ENCODE measurements at regions not wholly inside any gene's neighbourhood (a gene's known extent, or its start where the extent isn't known, plus 50 kb on each side); places are given as distances from the start of the nearest gene placed in this dataset.

DNA sequence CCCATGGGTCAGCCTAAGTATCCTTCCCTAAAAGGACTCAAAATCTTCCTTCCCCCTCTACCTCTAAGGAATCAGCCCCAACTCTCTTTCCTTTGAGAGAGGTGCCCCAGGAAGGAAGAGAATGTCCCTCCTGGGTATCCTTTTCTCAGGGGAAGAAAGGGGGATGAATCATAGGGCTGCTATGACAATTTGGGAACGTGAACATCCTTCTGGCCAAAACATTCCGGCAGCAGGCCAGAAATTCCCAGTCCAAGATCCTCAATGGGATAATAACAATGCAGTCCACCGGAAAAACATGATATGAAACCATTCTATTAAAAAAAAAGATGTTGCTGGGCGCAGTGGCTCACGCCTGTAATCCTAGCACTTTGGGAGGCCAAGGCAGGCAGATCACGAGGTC lies 50.8 kb upstream of the CACNA2D3 start:
- H3K36me3 Mint-ChIP-seq: no peaks in the 10 kb centered on the region
- Histone ChIP-seq H3K27me3 (replicated peaks in 1 of 2; ENCODE audit: control insufficient read depth in 2 of 2, extremely low read depth in 1 of 2, insufficient read depth in 2 of 2, low read length in 1 of 2) (peaks cover 0 to 8% of the 10 kb centered on the region in 2 experiments), H3K9me3 (no peaks in the 10 kb centered on the region), H3K4me1 (ENCODE audit: control insufficient read depth in 1 of 2, extremely low read depth in 1 of 2, insufficient read depth in 2 of 2, low read length in 2 of 2) (no peaks in the 10 kb centered on the region), H3K4me3 (ENCODE audit: control insufficient read depth in 1 of 2, extremely low read depth in 1 of 2, low read length in 1 of 2) (no peak overlapping the region), H3K27ac (ENCODE audit: low read length) (no peak overlapping the region), H3K36me3 (ENCODE audit: control insufficient read depth in 2 of 2, extremely low read depth in 1 of 2, insufficient read depth in 1 of 2, low read length in 1 of 2) (no peaks in the 10 kb centered on the region)
- H3K4me3 Mint-ChIP-seq: no peak overlapping the region
- H3K27ac Mint-ChIP-seq: no peak overlapping the region
- no peak for ATAC-seq (replicated peaks in 1 of 4)
- ChIA-PET POLR2A (no interaction called here), CTCF (no interaction called here)
- peaks cover 7 to 8% of the 10 kb centered on the region in 2 donors for H3K27me3 Mint-ChIP-seq
- DNase-seq: no peak
- WGBS (ENCODE audit: insufficient coverage): no CpG with 5 or more reads among the region's 6 CpGs
- H3K4me1 Mint-ChIP-seq: no peaks in the 10 kb centered on the region
- peaks cover 8 to 15% (median 13%) of the 10 kb centered on the region in 3 donors for H3K9me3 Mint-ChIP-seq

DNA sequence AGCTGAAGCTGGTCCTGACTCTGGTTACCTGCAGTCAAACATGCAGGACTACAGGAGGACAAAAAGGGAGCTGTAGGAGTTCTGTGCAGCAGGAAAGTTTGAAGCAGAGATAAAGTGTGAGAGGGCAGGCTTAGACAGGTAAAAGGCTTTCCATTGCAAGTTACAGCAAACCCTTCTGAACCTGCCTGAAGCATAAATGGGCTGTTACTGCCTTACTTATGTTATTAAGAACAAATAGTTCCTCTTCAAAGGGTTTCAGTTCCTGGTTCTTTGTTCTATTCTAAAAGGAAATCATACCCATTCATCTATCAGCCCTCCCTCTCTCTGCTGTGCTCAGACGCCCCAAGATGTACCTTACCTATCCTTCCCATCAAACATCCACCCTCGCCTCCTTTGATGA lies 52.4 kb upstream of the CACNA2D3 start:
- DNase-seq (no peak), ATAC-seq (replicated peaks in 1 of 4) (no peak)
- Histone ChIP-seq H3K27ac (ENCODE audit: low read length) (no peak overlapping the region), H3K9me3 (no peaks in the 10 kb centered on the region), H3K36me3 (ENCODE audit: control insufficient read depth in 2 of 2, extremely low read depth in 1 of 2, insufficient read depth in 1 of 2, low read length in 1 of 2) (no peaks in the 10 kb centered on the region), H3K4me1 (ENCODE audit: control insufficient read depth in 1 of 2, extremely low read depth in 1 of 2, insufficient read depth in 2 of 2, low read length in 2 of 2) (no peaks in the 10 kb centered on the region), H3K27me3 (replicated peaks in 1 of 2; ENCODE audit: control insufficient read depth in 2 of 2, extremely low read depth in 1 of 2, insufficient read depth in 2 of 2, low read length in 1 of 2) (peaks cover 0 to 8% of the 10 kb centered on the region in 2 experiments), H3K4me3 (ENCODE audit: control insufficient read depth in 1 of 2, extremely low read depth in 1 of 2, low read length in 1 of 2) (no peak overlapping the region)
- 60% methylated on average over 1 of the region's 2 CpGs for WGBS (ENCODE audit: insufficient coverage)
- Mint-ChIP-seq H3K27me3 (peaks cover 10 to 13% of the 10 kb centered on the region in 2 donors), H3K9me3 (peaks cover 8 to 15% (median 13%) of the 10 kb centered on the region in 3 donors), H3K27ac (no peak overlapping the region), H3K4me3 (no peak overlapping the region), H3K36me3 (no peaks in the 10 kb centered on the region), H3K4me1 (no peaks in the 10 kb centered on the region)
- CTCF ChIA-PET: no interaction called here
- POLR2A ChIA-PET: no interaction called here

DNA sequence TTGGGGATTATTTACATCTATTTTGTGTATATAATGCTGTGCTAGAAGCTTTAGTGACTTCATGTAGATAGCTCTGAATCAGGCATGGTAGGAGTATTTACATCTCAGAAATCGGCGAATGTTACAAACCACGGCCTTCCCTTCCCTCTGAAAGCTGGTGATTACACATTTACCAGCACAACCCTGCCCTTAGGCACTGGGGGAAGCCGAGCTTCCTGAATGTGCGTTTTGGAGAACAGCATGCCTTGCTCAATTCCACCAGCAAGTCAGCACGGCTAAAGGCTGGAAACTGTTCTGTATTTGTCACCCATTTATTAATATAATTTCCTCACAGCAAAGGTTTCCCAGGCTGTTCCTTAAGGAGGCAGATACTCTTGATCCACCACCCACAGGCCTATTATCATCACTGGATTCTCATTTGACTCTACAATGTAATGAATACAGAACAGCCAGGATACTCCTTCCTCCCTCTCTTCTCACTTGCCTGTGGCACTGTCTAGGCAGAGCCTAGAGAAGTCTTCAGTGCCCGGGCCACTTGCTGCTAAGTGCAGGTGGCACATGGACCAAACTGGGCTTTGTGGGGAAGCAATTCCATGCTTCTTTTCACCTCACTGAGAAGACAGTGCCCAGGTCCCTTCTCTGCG lies 55.2 kb upstream of the CACNA2D3 start:
- no peaks in the 10 kb centered on the region for H3K4me1 ChIP-seq (ENCODE audit: control insufficient read depth in 1 of 2, extremely low read depth in 1 of 2, insufficient read depth in 2 of 2, low read length in 2 of 2)
- ATAC-seq (replicated peaks in 1 of 4): no peak
- ChIA-PET CTCF (no interaction called here), POLR2A (no interaction called here)
- H3K4me3 ChIP-seq (ENCODE audit: control insufficient read depth in 1 of 2, extremely low read depth in 1 of 2, low read length in 1 of 2): no peak overlapping the region
- peaks cover 8 to 15% (median 9%) of the 10 kb centered on the region in 3 donors for H3K9me3 Mint-ChIP-seq
- H3K36me3 ChIP-seq (ENCODE audit: control insufficient read depth in 2 of 2, extremely low read depth in 1 of 2, insufficient read depth in 1 of 2, low read length in 1 of 2): no peaks in the 10 kb centered on the region
- 19% methylated on average over 4 of the region's 8 CpGs for WGBS (ENCODE audit: insufficient coverage)
- peaks cover 14 to 15% of the 10 kb centered on the region in 2 donors for H3K27me3 Mint-ChIP-seq
- H3K36me3 Mint-ChIP-seq: no peaks in the 10 kb centered on the region
- no peaks in the 10 kb centered on the region for H3K4me1 Mint-ChIP-seq
- H3K27ac Mint-ChIP-seq: no peak overlapping the region
- H3K4me3 Mint-ChIP-seq: no peak overlapping the region
- no peaks in the 10 kb centered on the region for H3K9me3 ChIP-seq
- H3K27me3 ChIP-seq (replicated peaks in 1 of 2; ENCODE audit: control insufficient read depth in 2 of 2, extremely low read depth in 1 of 2, insufficient read depth in 2 of 2, low read length in 1 of 2): peaks cover 0 to 8% of the 10 kb centered on the region in 2 experiments
- no peak overlapping the region for H3K27ac ChIP-seq (ENCODE audit: low read length)
- no peak for DNase-seq

DNA sequence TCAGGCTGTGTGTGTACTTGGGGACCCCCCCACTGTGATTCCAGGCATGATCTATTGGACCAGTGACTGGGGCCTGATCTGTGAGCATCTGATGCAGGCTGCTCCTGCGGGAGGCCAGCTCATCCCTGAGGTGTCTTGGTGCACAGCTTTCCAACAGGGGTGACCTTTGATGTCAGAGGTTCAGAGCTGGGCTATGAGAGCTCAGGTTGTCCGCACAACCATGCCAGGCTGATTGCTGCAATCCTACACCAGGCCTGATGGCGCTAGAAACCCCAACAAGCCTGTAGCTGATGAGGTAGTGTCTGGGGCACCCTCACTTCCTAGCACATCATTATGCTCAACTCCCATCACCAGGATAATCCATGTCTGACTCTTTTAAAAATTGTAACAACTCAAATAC lies 56.1 kb upstream of the CACNA2D3 start:
- Mint-ChIP-seq H3K27me3 (peaks cover 14 to 15% of the 10 kb centered on the region in 2 donors), H3K27ac (no peak overlapping the region), H3K4me1 (no peaks in the 10 kb centered on the region), H3K36me3 (no peaks in the 10 kb centered on the region), H3K4me3 (no peak overlapping the region), H3K9me3 (peaks cover 8 to 15% (median 9%) of the 10 kb centered on the region in 3 donors)
- Histone ChIP-seq H3K9me3 (no peaks in the 10 kb centered on the region), H3K4me3 (ENCODE audit: control insufficient read depth in 1 of 2, extremely low read depth in 1 of 2, low read length in 1 of 2) (no peak overlapping the region), H3K27ac (ENCODE audit: low read length) (no peak overlapping the region), H3K4me1 (ENCODE audit: control insufficient read depth in 1 of 2, extremely low read depth in 1 of 2, insufficient read depth in 2 of 2, low read length in 2 of 2) (no peaks in the 10 kb centered on the region), H3K36me3 (ENCODE audit: control insufficient read depth in 2 of 2, extremely low read depth in 1 of 2, insufficient read depth in 1 of 2, low read length in 1 of 2) (no peaks in the 10 kb centered on the region), H3K27me3 (replicated peaks in 1 of 2; ENCODE audit: control insufficient read depth in 2 of 2, extremely low read depth in 1 of 2, insufficient read depth in 2 of 2, low read length in 1 of 2) (peaks cover 0 to 8% of the 10 kb centered on the region in 2 experiments)
- ATAC-seq (replicated peaks in 1 of 4) (no peak), DNase-seq (no peak)
- WGBS (ENCODE audit: insufficient coverage): 89% methylated on average over 1 of the region's 3 CpGs
- ChIA-PET CTCF (no interaction called here), POLR2A (no interaction called here)

DNA sequence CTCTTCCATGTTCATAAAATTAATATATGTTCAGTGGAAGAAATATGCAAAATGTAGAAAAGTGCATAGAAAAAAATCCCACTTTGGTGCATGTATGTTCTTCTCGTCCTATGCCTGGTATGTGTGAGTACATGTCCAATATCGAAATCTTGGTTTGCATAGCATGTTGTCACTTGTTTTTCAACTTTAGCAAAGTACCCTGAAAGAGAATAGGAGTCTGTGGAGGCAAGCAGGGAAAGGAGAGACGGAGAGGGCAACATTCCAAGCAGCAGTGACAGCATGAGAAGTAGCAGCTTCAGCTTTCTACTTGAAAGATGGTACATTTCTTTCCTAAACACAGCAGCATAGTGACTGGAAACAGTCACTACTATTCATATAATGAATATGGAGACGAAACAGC lies 56.8 kb upstream of the CACNA2D3 start:
- no peak overlapping the region for H3K4me3 Mint-ChIP-seq

DNA sequence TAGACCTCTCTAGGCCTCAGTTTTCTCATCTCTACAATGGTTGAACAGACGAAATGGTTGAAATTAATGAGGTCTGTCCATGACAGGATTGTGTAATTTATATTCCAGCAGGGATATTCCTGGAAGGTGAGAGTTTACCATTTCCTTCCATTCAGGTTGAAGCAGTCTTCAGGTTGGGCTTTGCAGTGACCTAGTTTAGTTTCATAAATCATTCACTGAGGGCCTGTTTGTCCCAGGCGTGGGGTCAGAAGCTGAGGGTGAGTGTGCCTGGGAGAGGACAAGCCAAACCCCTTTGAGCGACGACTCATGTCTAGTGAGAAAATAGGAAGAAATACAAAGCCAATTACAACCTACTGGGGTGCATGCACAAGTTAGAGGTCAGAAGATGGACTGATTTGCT lies 57.2 kb upstream of the CACNA2D3 start:
- H3K9me3 Mint-ChIP-seq: peaks cover 2 to 5% (median 2%) of the 10 kb centered on the region in 3 donors
- H3K27me3 Mint-ChIP-seq: peaks cover 8 to 11% of the 10 kb centered on the region in 2 donors
- DNase-seq (no peak), ATAC-seq (replicated peaks in 1 of 4) (no peak)
- Histone ChIP-seq H3K27ac (ENCODE audit: low read length) (no peak overlapping the region), H3K9me3 (no peaks in the 10 kb centered on the region), H3K36me3 (ENCODE audit: control insufficient read depth in 2 of 2, extremely low read depth in 1 of 2, insufficient read depth in 1 of 2, low read length in 1 of 2) (no peaks in the 10 kb centered on the region), H3K4me3 (ENCODE audit: control insufficient read depth in 1 of 2, extremely low read depth in 1 of 2, low read length in 1 of 2) (no peak overlapping the region), H3K4me1 (ENCODE audit: control insufficient read depth in 1 of 2, extremely low read depth in 1 of 2, insufficient read depth in 2 of 2, low read length in 2 of 2) (no peaks in the 10 kb centered on the region), H3K27me3 (replicated peaks in 1 of 2; ENCODE audit: control insufficient read depth in 2 of 2, extremely low read depth in 1 of 2, insufficient read depth in 2 of 2, low read length in 1 of 2) (peaks cover 0 to 8% of the 10 kb centered on the region in 2 experiments)
- H3K36me3 Mint-ChIP-seq: no peaks in the 10 kb centered on the region
- no peak overlapping the region for H3K4me3 Mint-ChIP-seq
- H3K27ac Mint-ChIP-seq: no peak overlapping the region
- CTCF ChIA-PET: no interaction called here
- POLR2A ChIA-PET: no interaction called here
- H3K4me1 Mint-ChIP-seq: no peaks in the 10 kb centered on the region
- WGBS (ENCODE audit: insufficient coverage): 40% methylated on average over 1 of the region's 4 CpGs

More for the DNA sequence above, 56.8 kb upstream of the CACNA2D3 start:
- Histone ChIP-seq H3K36me3 (ENCODE audit: control insufficient read depth in 2 of 2, extremely low read depth in 1 of 2, insufficient read depth in 1 of 2, low read length in 1 of 2) (no peaks in the 10 kb centered on the region), H3K27ac (ENCODE audit: low read length) (no peak overlapping the region), H3K27me3 (replicated peaks in 1 of 2; ENCODE audit: control insufficient read depth in 2 of 2, extremely low read depth in 1 of 2, insufficient read depth in 2 of 2, low read length in 1 of 2) (peaks cover 0 to 8% of the 10 kb centered on the region in 2 experiments), H3K9me3 (no peaks in the 10 kb centered on the region), H3K4me1 (ENCODE audit: control insufficient read depth in 1 of 2, extremely low read depth in 1 of 2, insufficient read depth in 2 of 2, low read length in 2 of 2) (no peaks in the 10 kb centered on the region), H3K4me3 (ENCODE audit: control insufficient read depth in 1 of 2, extremely low read depth in 1 of 2, low read length in 1 of 2) (no peak overlapping the region)
- ChIA-PET CTCF (no interaction called here), POLR2A (no interaction called here)
- H3K27ac Mint-ChIP-seq: no peak overlapping the region
- no peaks in the 10 kb centered on the region for H3K36me3 Mint-ChIP-seq
- H3K27me3 Mint-ChIP-seq: peaks cover 8 to 11% of the 10 kb centered on the region in 2 donors
- WGBS (ENCODE audit: insufficient coverage): no CpG with 5 or more reads among the region's 4 CpGs
- DNase-seq (no peak), ATAC-seq (replicated peaks in 1 of 4) (no peak)
- H3K9me3 Mint-ChIP-seq: peaks cover 4 to 10% (median 5%) of the 10 kb centered on the region in 3 donors
- no peaks in the 10 kb centered on the region for H3K4me1 Mint-ChIP-seq

DNA sequence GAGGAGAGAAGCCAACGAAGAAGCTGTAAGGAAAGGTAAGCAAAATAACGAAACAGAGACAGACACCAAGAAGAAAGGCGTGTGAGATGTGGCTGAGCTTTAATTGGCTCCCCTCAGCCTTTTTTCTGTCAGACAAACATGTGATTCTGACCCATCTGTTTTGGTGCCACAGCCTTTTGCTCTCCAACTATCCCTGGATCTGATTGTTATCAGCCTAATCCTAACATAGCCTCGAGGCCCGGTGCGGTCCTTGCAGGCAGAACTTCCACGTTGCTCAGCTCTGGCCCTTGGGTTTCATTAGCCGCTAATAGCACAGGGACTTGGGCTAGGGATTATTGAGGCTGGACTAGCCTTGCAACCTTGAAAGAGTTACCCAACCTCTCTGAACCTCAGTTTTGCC lies 57.9 kb upstream of the CACNA2D3 start:
- ChIA-PET CTCF (no interaction called here), POLR2A (no interaction called here)
- peaks cover 8 to 11% of the 10 kb centered on the region in 2 donors for H3K27me3 Mint-ChIP-seq
- H3K9me3 Mint-ChIP-seq: no peaks in the 10 kb centered on the region
- no peaks in the 10 kb centered on the region for H3K4me1 ChIP-seq (ENCODE audit: control insufficient read depth in 1 of 2, extremely low read depth in 1 of 2, insufficient read depth in 2 of 2, low read length in 2 of 2)
- WGBS (ENCODE audit: insufficient coverage): 61% methylated on average over 2 of the region's 8 CpGs
- ATAC-seq (replicated peaks in 1 of 4) (no peak), DNase-seq (no peak)
- no peaks in the 10 kb centered on the region for H3K9me3 ChIP-seq
- no peaks in the 10 kb centered on the region for H3K4me1 Mint-ChIP-seq
- H3K36me3 Mint-ChIP-seq: no peaks in the 10 kb centered on the region
- H3K27me3 ChIP-seq (replicated peaks in 1 of 2; ENCODE audit: control insufficient read depth in 2 of 2, extremely low read depth in 1 of 2, insufficient read depth in 2 of 2, low read length in 1 of 2): peaks cover 0 to 8% of the 10 kb centered on the region in 2 experiments
- no peak overlapping the region for H3K4me3 Mint-ChIP-seq
- no peak overlapping the region for H3K4me3 ChIP-seq (ENCODE audit: control insufficient read depth in 1 of 2, extremely low read depth in 1 of 2, low read length in 1 of 2)
- no peak overlapping the region for H3K27ac ChIP-seq (ENCODE audit: low read length)
- no peaks in the 10 kb centered on the region for H3K36me3 ChIP-seq (ENCODE audit: control insufficient read depth in 2 of 2, extremely low read depth in 1 of 2, insufficient read depth in 1 of 2, low read length in 1 of 2)
- no peak overlapping the region for H3K27ac Mint-ChIP-seq

All from T-cell (primary cell).